ENCODE measurements at regions not wholly inside any gene's neighbourhood (a gene's known extent, or its start where the extent isn't known, plus 50 kb on each side); places are given as distances from the start of the nearest gene placed in this dataset.

DNA sequence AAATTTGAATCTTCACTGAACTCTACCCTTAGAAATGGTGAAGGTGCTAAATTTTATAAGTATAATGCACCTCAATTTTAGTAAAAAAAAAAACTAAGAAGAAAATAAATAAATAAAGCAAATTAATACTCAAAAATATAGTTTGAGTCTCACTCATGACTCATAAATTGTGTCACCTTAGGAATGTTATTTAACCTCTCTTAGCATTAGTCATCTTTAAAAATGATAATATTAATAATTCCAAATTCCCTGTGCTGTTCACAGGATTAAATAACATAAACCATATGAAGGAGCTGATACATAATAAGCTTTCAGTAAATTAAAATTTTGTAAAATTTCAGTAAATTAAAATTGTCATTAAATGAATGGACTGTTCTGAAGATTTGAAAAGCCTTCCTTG lies 339.8 kb upstream of the RGMB start:
- peaks cover 0 to 3% (median 0%) of the 10 kb centered on the region in 5 donors for H3K4me1 ChIP-seq (ENCODE audit: control insufficient read depth in 5 of 5, insufficient read depth in 5 of 5, low read length in 5 of 5)
- DNase-seq (no peak), ATAC-seq (ENCODE audit: insufficient read depth, low FRiP score) (no peak)
- H3K9me3 ChIP-seq (ENCODE audit: control insufficient read depth in 4 of 4, insufficient read depth in 3 of 4, low read length in 3 of 4) = peaks cover 0 to 4% (median 0%) of the 10 kb centered on the region in 4 donors
- no peak overlapping the region for H3K4me3 ChIP-seq
- TF ChIP-seq, protein P1, sequence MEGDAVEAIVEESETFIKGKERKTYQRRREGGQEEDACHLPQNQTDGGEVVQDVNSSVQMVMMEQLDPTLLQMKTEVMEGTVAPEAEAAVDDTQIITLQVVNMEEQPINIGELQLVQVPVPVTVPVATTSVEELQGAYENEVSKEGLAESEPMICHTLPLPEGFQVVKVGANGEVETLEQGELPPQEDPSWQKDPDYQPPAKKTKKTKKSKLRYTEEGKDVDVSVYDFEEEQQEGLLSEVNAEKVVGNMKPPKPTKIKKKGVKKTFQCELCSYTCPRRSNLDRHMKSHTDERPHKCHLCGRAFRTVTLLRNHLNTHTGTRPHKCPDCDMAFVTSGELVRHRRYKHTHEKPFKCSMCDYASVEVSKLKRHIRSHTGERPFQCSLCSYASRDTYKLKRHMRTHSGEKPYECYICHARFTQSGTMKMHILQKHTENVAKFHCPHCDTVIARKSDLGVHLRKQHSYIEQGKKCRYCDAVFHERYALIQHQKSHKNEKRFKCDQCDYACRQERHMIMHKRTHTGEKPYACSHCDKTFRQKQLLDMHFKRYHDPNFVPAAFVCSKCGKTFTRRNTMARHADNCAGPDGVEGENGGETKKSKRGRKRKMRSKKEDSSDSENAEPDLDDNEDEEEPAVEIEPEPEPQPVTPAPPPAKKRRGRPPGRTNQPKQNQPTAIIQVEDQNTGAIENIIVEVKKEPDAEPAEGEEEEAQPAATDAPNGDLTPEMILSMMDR (IDR thresholded peaks at IDR 0.05; ENCODE audit: control extremely low read depth, extremely low read depth) = no peak
- H3K36me3 ChIP-seq (ENCODE audit: control insufficient read depth in 4 of 4, insufficient read depth in 4 of 4, low read length in 4 of 4) = no peaks in the 10 kb centered on the region
- no peaks in the 10 kb centered on the region for H3K27me3 ChIP-seq (ENCODE audit: control insufficient read depth in 3 of 3, insufficient read depth in 3 of 3, low read length in 2 of 3)
- no peak overlapping the region for H3K27ac ChIP-seq (ENCODE audit: low read depth in 1 of 2, low read length in 1 of 2)
- H3K9ac ChIP-seq (ENCODE audit: insufficient read depth in 1 of 2, low read length in 2 of 2) = no peak overlapping the region

DNA sequence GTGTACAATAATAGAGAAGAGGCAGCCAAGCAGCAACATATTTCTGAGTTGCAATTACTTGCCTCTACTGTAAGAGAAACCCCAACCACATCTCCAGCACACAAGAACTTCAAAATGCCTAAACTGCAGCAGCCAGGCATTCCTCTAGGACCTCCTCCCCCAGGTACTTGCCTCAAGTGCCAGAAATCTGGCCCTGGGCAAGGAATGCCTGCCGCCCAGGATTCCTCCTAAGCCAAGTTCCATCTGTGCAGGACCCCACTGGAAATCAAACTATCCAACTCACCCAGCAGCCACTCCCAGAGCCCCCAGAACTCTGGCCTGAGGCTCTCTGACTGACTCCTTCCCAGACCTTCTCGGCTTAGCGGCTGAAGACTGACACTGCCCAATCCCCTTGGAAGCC lies 336.8 kb upstream of the RGMB start:
- 81 to 93% methylated on average over 3 of the region's 3 CpGs for WGBS, 2 donors
- Histone ChIP-seq H3K27ac (ENCODE audit: low read depth in 1 of 2, low read length in 1 of 2) (no peak overlapping the region), H3K9me3 (ENCODE audit: control insufficient read depth in 4 of 4, insufficient read depth in 3 of 4, low read length in 3 of 4) (peaks cover 0 to 8% (median 3%) of the 10 kb centered on the region in 4 donors), H3K27me3 (ENCODE audit: control insufficient read depth in 3 of 3, insufficient read depth in 3 of 3, low read length in 2 of 3) (no peaks in the 10 kb centered on the region), H3K36me3 (ENCODE audit: control insufficient read depth in 4 of 4, insufficient read depth in 4 of 4, low read length in 4 of 4) (no peaks in the 10 kb centered on the region), H3K4me3 (no peak overlapping the region), H3K9ac (ENCODE audit: insufficient read depth in 1 of 2, low read length in 2 of 2) (no peak overlapping the region), H3K4me1 (ENCODE audit: control insufficient read depth in 5 of 5, insufficient read depth in 5 of 5, low read length in 5 of 5) (no peaks in the 10 kb centered on the region)
- ATAC-seq (ENCODE audit: insufficient read depth, low FRiP score) = no peak
- peak in 1 of 3 donors; percentile 54 for DNase-seq
- TF ChIP-seq, protein P1 (IDR thresholded peaks at IDR 0.05; ENCODE audit: control extremely low read depth, extremely low read depth) = no peak

DNA sequence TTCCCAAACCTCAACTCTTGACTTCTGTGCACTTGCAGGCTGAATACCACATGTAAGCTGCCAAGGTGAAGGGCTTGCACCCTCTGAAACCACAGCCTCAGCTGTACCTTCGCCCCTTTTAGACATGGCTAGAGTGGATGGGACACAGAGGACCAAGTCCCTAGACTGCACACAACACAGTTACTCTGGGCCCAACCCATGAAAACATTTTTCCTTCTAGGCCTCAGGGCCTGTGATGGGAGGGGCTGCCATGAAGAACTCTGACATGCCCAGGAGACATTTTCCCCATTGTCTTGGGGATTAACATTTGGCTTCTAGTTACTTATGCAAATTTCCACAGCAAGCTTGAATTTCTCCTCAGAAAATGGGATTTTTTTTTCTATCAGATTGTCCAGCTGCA lies 331.0 kb upstream of the RGMB start:
- WGBS, 2 donors = 83 to 88% methylated on average over 1 of the region's 1 CpG

DNA sequence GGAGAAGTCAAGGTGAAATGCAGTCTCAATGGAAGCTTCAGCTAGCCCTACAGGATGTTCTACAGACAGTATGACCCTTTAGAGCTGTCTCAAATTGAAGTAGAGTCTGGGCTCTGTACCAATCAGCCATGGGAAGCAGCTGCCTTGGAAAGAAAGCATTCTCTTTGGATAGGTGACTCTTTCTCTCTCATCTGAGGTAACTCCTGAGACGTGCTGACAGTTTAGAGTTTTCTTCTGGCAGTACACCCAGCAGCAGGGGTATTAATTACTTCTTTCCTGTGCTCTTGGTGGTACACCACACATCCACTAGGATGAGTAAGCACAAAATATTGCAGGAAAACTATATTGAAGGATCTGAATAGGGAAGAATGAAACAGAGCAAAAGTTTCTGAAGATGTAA lies 329.6 kb upstream of the RGMB start:
- H3K9me3 ChIP-seq (ENCODE audit: control insufficient read depth in 4 of 4, insufficient read depth in 3 of 4, low read length in 3 of 4) = peaks cover 0 to 9% (median 4%) of the 10 kb centered on the region in 4 donors
- H3K4me3 ChIP-seq = no peak overlapping the region
- TF ChIP-seq, protein P1 (IDR thresholded peaks at IDR 0.05; ENCODE audit: control extremely low read depth, extremely low read depth) = no peak
- no peak for DNase-seq
- no peaks in the 10 kb centered on the region for H3K27me3 ChIP-seq (ENCODE audit: control insufficient read depth in 3 of 3, insufficient read depth in 3 of 3, low read length in 2 of 3)
- no peak for ATAC-seq (ENCODE audit: insufficient read depth, low FRiP score)
- no peaks in the 10 kb centered on the region for H3K36me3 ChIP-seq (ENCODE audit: control insufficient read depth in 4 of 4, insufficient read depth in 4 of 4, low read length in 4 of 4)
- no peaks in the 10 kb centered on the region for H3K4me1 ChIP-seq (ENCODE audit: control insufficient read depth in 5 of 5, insufficient read depth in 5 of 5, low read length in 5 of 5)
- 72 to 82% methylated on average over 1 of the region's 1 CpG for WGBS, 2 donors
- H3K9ac ChIP-seq (ENCODE audit: insufficient read depth in 1 of 2, low read length in 2 of 2) = no peak overlapping the region
- H3K27ac ChIP-seq (ENCODE audit: low read depth in 1 of 2, low read length in 1 of 2) = no peak overlapping the region

More for the DNA sequence above, 331.0 kb upstream of the RGMB start:
- Histone ChIP-seq H3K27me3 (ENCODE audit: control insufficient read depth in 3 of 3, insufficient read depth in 3 of 3, low read length in 2 of 3) (no peaks in the 10 kb centered on the region), H3K27ac (ENCODE audit: low read depth in 1 of 2, low read length in 1 of 2) (no peak overlapping the region), H3K36me3 (ENCODE audit: control insufficient read depth in 4 of 4, insufficient read depth in 4 of 4, low read length in 4 of 4) (no peaks in the 10 kb centered on the region), H3K9ac (ENCODE audit: insufficient read depth in 1 of 2, low read length in 2 of 2) (no peak overlapping the region), H3K4me3 (no peak overlapping the region), H3K4me1 (ENCODE audit: control insufficient read depth in 5 of 5, insufficient read depth in 5 of 5, low read length in 5 of 5) (no peaks in the 10 kb centered on the region), H3K9me3 (ENCODE audit: control insufficient read depth in 4 of 4, insufficient read depth in 3 of 4, low read length in 3 of 4) (peaks cover 0 to 9% (median 4%) of the 10 kb centered on the region in 4 donors)
- DNase-seq = no peak
- TF ChIP-seq, protein P1 (IDR thresholded peaks at IDR 0.05; ENCODE audit: control extremely low read depth, extremely low read depth) = no peak
- ATAC-seq (ENCODE audit: insufficient read depth, low FRiP score) = no peak

Data from lung (tissue), 11 donors.